ENCODE measurements at regions not wholly inside any gene's neighbourhood (a gene's known extent, or its start where the extent isn't known, plus 50 kb on each side); places are given as distances from the start of the nearest gene placed in this dataset.

DNA sequence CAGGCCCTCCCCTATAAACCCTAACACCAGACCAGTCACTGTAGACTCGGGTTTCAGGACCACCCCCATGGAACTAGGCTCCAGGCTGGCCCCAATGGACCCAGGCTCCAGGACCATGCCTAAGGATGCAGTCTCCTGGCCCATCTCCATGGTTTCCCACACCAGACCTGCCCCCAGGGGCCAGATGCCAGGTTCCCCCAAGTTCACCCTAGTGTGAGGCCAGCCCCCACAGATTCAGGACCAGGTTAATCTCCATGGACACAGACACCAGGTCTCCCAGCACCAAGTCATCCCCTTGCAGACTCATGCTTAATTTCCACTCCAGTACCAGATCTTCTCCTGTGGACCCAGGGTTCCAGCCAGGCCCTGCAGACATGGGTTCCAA is 103.8 kb upstream of the LANCL2 start:
- TF ChIP-seq, protein P1, sequence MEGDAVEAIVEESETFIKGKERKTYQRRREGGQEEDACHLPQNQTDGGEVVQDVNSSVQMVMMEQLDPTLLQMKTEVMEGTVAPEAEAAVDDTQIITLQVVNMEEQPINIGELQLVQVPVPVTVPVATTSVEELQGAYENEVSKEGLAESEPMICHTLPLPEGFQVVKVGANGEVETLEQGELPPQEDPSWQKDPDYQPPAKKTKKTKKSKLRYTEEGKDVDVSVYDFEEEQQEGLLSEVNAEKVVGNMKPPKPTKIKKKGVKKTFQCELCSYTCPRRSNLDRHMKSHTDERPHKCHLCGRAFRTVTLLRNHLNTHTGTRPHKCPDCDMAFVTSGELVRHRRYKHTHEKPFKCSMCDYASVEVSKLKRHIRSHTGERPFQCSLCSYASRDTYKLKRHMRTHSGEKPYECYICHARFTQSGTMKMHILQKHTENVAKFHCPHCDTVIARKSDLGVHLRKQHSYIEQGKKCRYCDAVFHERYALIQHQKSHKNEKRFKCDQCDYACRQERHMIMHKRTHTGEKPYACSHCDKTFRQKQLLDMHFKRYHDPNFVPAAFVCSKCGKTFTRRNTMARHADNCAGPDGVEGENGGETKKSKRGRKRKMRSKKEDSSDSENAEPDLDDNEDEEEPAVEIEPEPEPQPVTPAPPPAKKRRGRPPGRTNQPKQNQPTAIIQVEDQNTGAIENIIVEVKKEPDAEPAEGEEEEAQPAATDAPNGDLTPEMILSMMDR (IDR thresholded peaks at IDR 0.05), result no peak

DNA sequence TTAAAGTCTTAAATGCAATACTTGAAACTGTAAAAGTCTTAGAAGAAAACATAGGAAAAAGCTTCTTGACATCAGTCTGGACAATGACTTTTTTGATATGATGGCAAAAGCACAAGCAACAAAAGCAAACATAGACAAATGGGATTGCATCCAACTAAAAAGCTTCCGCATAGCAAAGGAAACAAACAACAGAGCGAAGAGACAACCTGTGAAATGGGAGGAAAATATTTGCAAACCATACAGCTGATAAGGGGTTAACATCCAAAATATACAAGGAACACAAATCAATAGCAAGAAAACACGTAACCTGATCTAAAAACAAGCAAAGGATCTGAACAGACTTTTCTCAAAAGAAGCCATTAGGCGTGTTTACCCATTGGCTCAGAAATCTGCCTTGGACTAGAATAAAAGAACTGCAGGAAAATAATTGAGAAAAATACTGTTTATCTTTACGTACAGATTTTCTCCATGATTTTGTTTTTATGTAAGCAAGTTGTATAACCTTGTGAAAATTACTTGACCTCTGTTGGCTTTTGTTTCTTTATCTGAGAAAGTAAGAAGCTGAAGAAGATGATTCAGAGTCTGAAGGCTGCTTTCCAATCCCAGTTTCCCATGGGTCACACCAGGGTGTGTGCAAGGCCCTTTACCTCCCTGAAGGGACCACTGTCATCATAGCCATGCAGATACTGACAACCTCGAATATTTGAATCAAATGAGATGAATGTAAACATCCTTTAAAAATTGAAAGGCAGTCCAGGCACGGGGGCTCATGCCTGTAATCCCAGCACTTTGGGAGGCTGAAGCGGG is 99.1 kb upstream of the LANCL2 start:
- TF ChIP-seq, protein P1 (IDR thresholded peaks at IDR 0.05), result no peak

DNA sequence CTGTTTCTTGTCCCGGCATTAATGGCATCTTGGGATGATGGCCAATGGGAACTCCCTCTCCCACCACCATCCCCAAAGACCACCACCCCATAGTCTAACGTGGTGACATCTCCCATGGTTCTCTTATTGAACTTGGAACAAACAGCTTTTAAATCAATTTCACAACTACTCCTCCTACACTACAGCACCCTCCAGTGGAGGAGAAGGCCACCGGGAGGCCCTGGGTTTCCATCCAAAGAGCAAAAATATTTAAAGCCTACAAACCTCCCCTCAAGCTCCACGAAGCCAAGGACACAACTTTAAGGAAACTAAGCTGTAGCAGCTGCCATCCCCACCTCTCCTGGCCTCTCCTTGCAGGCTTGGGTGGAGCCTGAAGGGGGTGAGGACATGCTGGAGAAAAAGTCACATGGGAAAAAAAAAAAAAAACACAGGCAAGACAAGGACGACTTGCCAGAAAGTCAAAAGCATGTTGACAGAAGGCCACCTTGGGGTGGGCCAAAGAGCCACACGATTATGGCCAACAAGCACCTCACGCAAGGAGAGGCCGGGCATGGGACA is 94.0 kb upstream of the LANCL2 start:
- TF ChIP-seq, protein P1 (IDR thresholded peaks at IDR 0.05), result peak; percentile 38; the same call in 1 of the 2 replicates

GRCh38 chr7:55271661-55272060 is 93.5 kb upstream of the LANCL2 start:
- TF ChIP-seq, protein P1 (IDR thresholded peaks at IDR 0.05), result no peak

DNA sequence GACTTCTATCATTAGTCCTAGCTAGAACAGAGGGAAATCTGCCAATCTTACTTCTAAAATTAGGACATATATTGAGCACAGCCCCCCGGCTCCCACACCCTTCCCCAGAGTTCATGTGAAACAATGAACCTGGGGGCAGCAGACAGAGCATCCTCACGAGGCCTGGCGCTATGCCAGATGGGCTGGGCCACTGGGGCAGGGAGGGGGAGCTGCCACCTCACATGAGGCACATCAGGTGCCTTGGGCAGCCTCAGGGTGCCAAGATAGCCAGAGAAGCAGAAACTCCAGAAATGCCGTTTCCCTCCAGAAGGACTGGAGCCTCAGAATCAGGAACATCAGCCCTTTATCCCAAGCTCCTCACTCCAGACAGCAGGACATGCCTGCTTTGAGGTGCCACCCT is 92.8 kb upstream of the LANCL2 start:
- TF ChIP-seq, protein P1 (IDR thresholded peaks at IDR 0.05), result no peak

- TF ChIP-seq, protein P1 (IDR thresholded peaks at IDR 0.05), result no peak
Observed at GRCh38 chr7:55273186-55273980, 91.8 kb upstream of the LANCL2 start.

DNA sequence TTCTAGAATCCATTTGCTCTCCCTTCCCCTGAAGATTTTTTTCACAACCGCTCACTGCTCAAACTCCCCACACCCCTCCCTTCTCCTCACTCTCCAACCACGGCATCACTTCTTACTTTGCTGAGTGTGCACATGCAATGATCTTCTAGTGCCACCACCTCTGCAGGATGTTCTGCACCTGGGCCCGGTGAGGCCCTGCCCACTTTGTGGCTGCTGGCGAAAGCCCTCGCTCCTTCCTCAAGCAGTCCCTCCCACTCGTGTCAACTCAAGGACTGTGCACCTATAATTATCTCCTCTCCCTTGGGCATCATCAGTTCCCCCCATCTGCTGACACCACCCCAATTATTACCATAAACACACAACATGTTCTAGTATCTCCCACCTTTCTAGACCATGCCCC is 91.0 kb upstream of the LANCL2 start:
- TF ChIP-seq, protein P1 (IDR thresholded peaks at IDR 0.05), result no peak

All from LNCAP (cell line).